ENCODE measurements at regions not wholly inside any gene's neighbourhood (a gene's known extent, or its start where the extent isn't known, plus 50 kb on each side); places are given as distances from the start of the nearest gene placed in this dataset.
"Not testable (repeated sequence)": the region's sequence is repeated elsewhere in the genome, so short reads cannot be mapped to it uniquely, and the experiment has no call there.

GRCh38 chr1:66464351-66464750 lies 69.6 kb upstream of the SGIP1 start:
- H4K20me1 ChIP-seq (ENCODE audit: insufficient read depth, low read length): no peaks in the 10 kb centered on the region
- no peak overlapping the region for H3K27ac ChIP-seq (ENCODE audit: low read depth in 1 of 2, low read length in 2 of 2)
- no peak overlapping the region for H3K4me2 ChIP-seq (replicated peaks; ENCODE audit: extremely low read depth, low read length, poor library complexity, severe bottlenecking)
- no peaks in the 10 kb centered on the region for H3K36me3 ChIP-seq (replicated peaks in 1 of 2; ENCODE audit: control insufficient read depth in 1 of 2, insufficient read depth in 2 of 2, low read length in 2 of 2)
- no peak overlapping the region for H3K4me3 Mint-ChIP-seq
- no peak overlapping the region for H2AFZ ChIP-seq (ENCODE audit: insufficient read depth, low read depth, low read length, poor library complexity, severe bottlenecking)
- no peak for DNase-seq
- no peaks in the 10 kb centered on the region for H3K36me3 Mint-ChIP-seq
- no peak overlapping the region for H3K9ac ChIP-seq (ENCODE audit: insufficient read depth, low read length, poor library complexity, severe bottlenecking)
- H3K9me3 ChIP-seq (replicated peaks in 1 of 2; ENCODE audit: control insufficient read depth in 1 of 2, insufficient read depth in 1 of 2, low read length in 2 of 2): peaks cover 6% of the 10 kb centered on the region in 2 donors
- no peaks in the 10 kb centered on the region for H3K79me2 ChIP-seq (ENCODE audit: insufficient read depth, low read length)
- no peaks in the 10 kb centered on the region for H3K4me1 Mint-ChIP-seq
- TF ChIP-seq CTCF (IDR thresholded peaks at IDR 0.05): no peak
- no peak overlapping the region for H3K27ac Mint-ChIP-seq
- H3K9me3 Mint-ChIP-seq: peaks cover 14 to 27% (median 22%) of the 10 kb centered on the region in 7 donors
- intact Hi-C loops (cut with micrococcal nuclease): no loop called here
- H3K4me3 ChIP-seq (replicated peaks in 1 of 3; ENCODE audit: low read depth in 2 of 3, low read length in 3 of 3): no peak overlapping the region
- no peaks in the 10 kb centered on the region for H3K27me3 ChIP-seq (ENCODE audit: control insufficient read depth in 2 of 2, insufficient read depth in 2 of 2, low read length in 2 of 2)
- H3K27me3 Mint-ChIP-seq (ENCODE audit: low read depth in 3 of 3): peaks cover 0 to 3% (median 0%) of the 10 kb centered on the region in 3 donors
- H3K4me1 ChIP-seq (ENCODE audit: control insufficient read depth in 1 of 2, insufficient read depth in 2 of 2, low read length in 2 of 2): no peaks in the 10 kb centered on the region

- intact Hi-C loops (cut with micrococcal nuclease): no loop called here
Observed at GRCh38 chr1:66464802-66465201, 69.2 kb upstream of the SGIP1 start.

GRCh38 chr1:66466695-66467094 lies 67.3 kb upstream of the SGIP1 start:
- H3K9ac ChIP-seq (ENCODE audit: insufficient read depth, low read length, poor library complexity, severe bottlenecking); DNase-seq; H3K36me3 Mint-ChIP-seq; H3K27ac ChIP-seq (ENCODE audit: low read depth in 1 of 2, low read length in 2 of 2); H4K20me1 ChIP-seq (ENCODE audit: insufficient read depth, low read length); H2AFZ ChIP-seq (ENCODE audit: insufficient read depth, low read depth, low read length, poor library complexity, severe bottlenecking); H3K4me2 ChIP-seq (replicated peaks; ENCODE audit: extremely low read depth, low read length, poor library complexity, severe bottlenecking); H3K27me3 Mint-ChIP-seq (ENCODE audit: low read depth in 3 of 3); H3K36me3 ChIP-seq (replicated peaks in 1 of 2; ENCODE audit: control insufficient read depth in 1 of 2, insufficient read depth in 2 of 2, low read length in 2 of 2); H3K79me2 ChIP-seq (ENCODE audit: insufficient read depth, low read length); intact Hi-C loops (cut with micrococcal nuclease); H3K9me3 ChIP-seq (replicated peaks in 1 of 2; ENCODE audit: control insufficient read depth in 1 of 2, insufficient read depth in 1 of 2, low read length in 2 of 2); H3K4me1 Mint-ChIP-seq; H3K4me3 ChIP-seq (replicated peaks in 1 of 3; ENCODE audit: low read depth in 2 of 3, low read length in 3 of 3); H3K27me3 ChIP-seq (ENCODE audit: control insufficient read depth in 2 of 2, insufficient read depth in 2 of 2, low read length in 2 of 2); H3K27ac Mint-ChIP-seq; H3K4me1 ChIP-seq (ENCODE audit: control insufficient read depth in 1 of 2, insufficient read depth in 2 of 2, low read length in 2 of 2); H3K4me3 Mint-ChIP-seq: not testable (repeated sequence)
- WGBS (ENCODE audit: insufficient coverage): no CpG with 5 or more reads among the region's 2 CpGs
- H3K9me3 Mint-ChIP-seq: peaks cover 3 to 12% (median 10%) of the 10 kb centered on the region in 7 donors

More at GRCh38 chr1:66464802-66465201, 69.2 kb upstream of the SGIP1 start:
- no peak overlapping the region for H3K4me3 Mint-ChIP-seq
- no peak for TF ChIP-seq CTCF (IDR thresholded peaks at IDR 0.05)
- Histone ChIP-seq H3K27me3 (ENCODE audit: control insufficient read depth in 2 of 2, insufficient read depth in 2 of 2, low read length in 2 of 2) (no peaks in the 10 kb centered on the region), H4K20me1 (ENCODE audit: insufficient read depth, low read length) (no peaks in the 10 kb centered on the region), H3K27ac (ENCODE audit: low read depth in 1 of 2, low read length in 2 of 2) (no peak overlapping the region), H3K79me2 (ENCODE audit: insufficient read depth, low read length) (no peaks in the 10 kb centered on the region), H3K4me2 (replicated peaks; ENCODE audit: extremely low read depth, low read length, poor library complexity, severe bottlenecking) (no peak overlapping the region), H3K4me1 (ENCODE audit: control insufficient read depth in 1 of 2, insufficient read depth in 2 of 2, low read length in 2 of 2) (no peaks in the 10 kb centered on the region), H3K9me3 (replicated peaks in 1 of 2; ENCODE audit: control insufficient read depth in 1 of 2, insufficient read depth in 1 of 2, low read length in 2 of 2) (peaks cover 6% of the 10 kb centered on the region in 2 donors), H3K36me3 (replicated peaks in 1 of 2; ENCODE audit: control insufficient read depth in 1 of 2, insufficient read depth in 2 of 2, low read length in 2 of 2) (no peaks in the 10 kb centered on the region), H2AFZ (ENCODE audit: insufficient read depth, low read depth, low read length, poor library complexity, severe bottlenecking) (no peak overlapping the region), H3K4me3 (replicated peaks in 1 of 3; ENCODE audit: low read depth in 2 of 3, low read length in 3 of 3) (no peak overlapping the region), H3K9ac (ENCODE audit: insufficient read depth, low read length, poor library complexity, severe bottlenecking) (no peak overlapping the region)
- WGBS (ENCODE audit: insufficient coverage): 0% methylated on average over 1 of the region's 2 CpGs
- no peaks in the 10 kb centered on the region for H3K36me3 Mint-ChIP-seq
- H3K9me3 Mint-ChIP-seq: peaks cover 9 to 23% (median 18%) of the 10 kb centered on the region in 7 donors
- no peak overlapping the region for H3K27ac Mint-ChIP-seq
- DNase-seq: peak in 1 of 3 donors; percentile 18
- H3K4me1 Mint-ChIP-seq: no peaks in the 10 kb centered on the region
- H3K27me3 Mint-ChIP-seq (ENCODE audit: low read depth in 3 of 3): no peaks in the 10 kb centered on the region
